OCI-LY3 (cell line): ENCODE measurements at regions not wholly inside any gene's neighbourhood (a gene's known extent, or its start where the extent isn't known, plus 50 kb on each side); places are given as distances from the start of the nearest gene placed in this dataset.
A peak's percentile ranks its signal among the peaks of the same experiment; 100 is the strongest.

Experiments used
- H2AFZ ChIP-seq: fragments of 200-600, 300-600 bp; shearing (Covaris generic); 2 replicates; pipeline ENCODE4 v1.6.0; 2014; ENCODE audit warnings: antibody characterized with exemption, low read depth, low read length
- H3K27ac ChIP-seq: fragments of 200-600, 300-600 bp; sonication (generic); 2 replicates; pipeline ENCODE4 v1.5.1; 2014; ENCODE audit warnings: mild to moderate bottlenecking, low read length, moderate library complexity, mixed read lengths
- H3K27me3 ChIP-seq: fragments of 200-600, 300-600 bp; sonication (generic); 2 replicates; pipeline ENCODE4 v1.6.1; 2014; ENCODE audit warnings: low read depth, low read length, mixed read lengths
- H3K36me3 ChIP-seq: fragments of 200-600, 300-600 bp; sonication (generic); replicated peaks from 2 replicates; pipeline ENCODE3; 2014; ENCODE audit warnings: low read depth, low read length, mixed read lengths
- H3K4me1 ChIP-seq: fragments of 300-600, 200-600 bp; sonication (generic); 2 replicates; pipeline ENCODE4 v1.6.1; 2014; ENCODE audit warnings: low read length, mixed read lengths
- H3K4me2 ChIP-seq: fragments of 200-600, 300-600 bp; sonication (generic); 2 replicates; pipeline ENCODE4 v1.6.1; 2014; ENCODE audit warnings: low read length, mixed read lengths
- H3K4me3 ChIP-seq: fragments of 300-600, 200-600 bp; sonication (generic); 2 replicates; pipeline ENCODE4 v1.5.1; 2014; ENCODE audit warnings: antibody characterized with exemption, mild to moderate bottlenecking, low read length, moderate library complexity
- H3K79me2 ChIP-seq: fragments of 300-600, 200-600 bp; shearing (Covaris generic); 2 replicates; pipeline ENCODE4 v1.6.1; 2014; ENCODE audit warnings: mild to moderate bottlenecking, low read length, mixed read lengths
- H3K9ac ChIP-seq: fragments of 300-600, 200-600 bp; shearing (Covaris generic); 2 replicates; pipeline ENCODE4 v1.6.0; 2014; ENCODE audit warnings: mild to moderate bottlenecking, low read length, moderate library complexity
- H3K9me3 ChIP-seq: fragments of 200-600, 300-600 bp; shearing (Covaris generic); 2 replicates; pipeline ENCODE4 v1.6.1; 2014; ENCODE audit warnings: low read length, mixed read lengths; ENCODE audit not compliant: insufficient read depth
- H4K20me1 ChIP-seq: fragments of 200-600, 300-600 bp; sonication (generic); 2 replicates; pipeline ENCODE4 v1.6.1; 2016; ENCODE audit warnings: low read length, mixed read lengths; ENCODE audit not compliant: insufficient read depth
- CTCF ChIP-seq: fragments of 200-600, 300-600 bp; sonication (generic); IDR thresholded peaks from 2 replicates; pipeline ENCODE4 v1.5.1; 2014; ENCODE audit warnings: antibody characterized with exemption, low read length, low read depth
- EZH2phosphoT487 ChIP-seq: fragments of 200-600 bp; shearing (Covaris generic); IDR thresholded peaks from 2 replicates; pipeline ENCODE4 v1.6.1; 2018; ENCODE audit warnings: antibody characterized with exemption, mixed run types, low read depth

GRCh38 chr2:217599906-217600305 is 402.9 kb downstream of the TNS1 start:
- no peak overlapping the region for H3K27ac ChIP-seq
- H3K36me3 ChIP-seq = no peaks in the 10 kb centered on the region
- H3K9ac ChIP-seq = no peak overlapping the region
- H2AFZ ChIP-seq = no peak overlapping the region
- H3K9me3 ChIP-seq = no peaks in the 10 kb centered on the region
- H3K4me1 ChIP-seq = no peaks in the 10 kb centered on the region
- no peaks in the 10 kb centered on the region for H3K79me2 ChIP-seq
- no peak overlapping the region for H3K4me3 ChIP-seq
- H3K4me2 ChIP-seq = no peak overlapping the region
- TF ChIP-seq EZH2phosphoT487 = no peak
- TF ChIP-seq CTCF = no peak
- H3K27me3 ChIP-seq = peaks cover 12% of the 10 kb centered on the region
- no peaks in the 10 kb centered on the region for H4K20me1 ChIP-seq

- Histone ChIP-seq H3K9ac (no peak overlapping the region), H3K79me2 (no peaks in the 10 kb centered on the region), H3K36me3 (no peaks in the 10 kb centered on the region), H4K20me1 (no peaks in the 10 kb centered on the region), H3K4me1 (peaks cover 12% of the 10 kb centered on the region), H3K9me3 (no peaks in the 10 kb centered on the region), H3K27ac (no peak overlapping the region), H3K4me3 (no peak overlapping the region), H3K4me2 (no peak overlapping the region), H3K27me3 (peaks cover 7% of the 10 kb centered on the region), H2AFZ (no peak overlapping the region)
- TF ChIP-seq CTCF (no peak), EZH2phosphoT487 (no peak)
These were observed 405.1 kb downstream of the TNS1 start for GRCh38 chr2:217597681-217598080.

DNA sequence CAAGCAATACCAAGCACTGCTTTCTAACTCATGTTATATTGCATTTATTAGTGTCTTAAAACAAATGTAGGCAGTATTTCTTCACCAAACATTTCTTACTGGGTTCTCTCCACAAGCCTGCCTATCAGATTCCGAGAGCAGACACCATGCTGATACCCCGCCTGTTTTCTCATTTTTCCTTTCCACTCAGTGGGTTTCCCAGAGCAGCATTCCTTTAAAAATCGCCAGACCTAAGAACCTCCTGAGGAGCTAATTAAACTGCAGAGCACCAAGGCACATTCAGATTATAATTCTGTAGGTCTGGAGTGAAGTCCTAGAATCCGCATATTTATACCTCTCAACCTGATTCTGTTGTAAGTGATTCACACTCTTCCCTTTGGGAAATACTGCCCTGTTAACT is 405.6 kb downstream of the TNS1 start:
- Histone ChIP-seq H3K4me2 (no peak overlapping the region), H3K9me3 (no peaks in the 10 kb centered on the region), H2AFZ (no peak overlapping the region), H3K36me3 (no peaks in the 10 kb centered on the region), H3K9ac (no peak overlapping the region), H3K79me2 (no peaks in the 10 kb centered on the region), H3K4me3 (no peak overlapping the region), H3K27ac (no peak overlapping the region), H4K20me1 (no peaks in the 10 kb centered on the region), H3K27me3 (peaks cover 7% of the 10 kb centered on the region), H3K4me1 (peaks cover 12% of the 10 kb centered on the region)
- TF ChIP-seq CTCF (no peak), EZH2phosphoT487 (no peak)

GRCh38 chr2:217593732-217594131 is 409.1 kb downstream of the TNS1 start:
- TF ChIP-seq EZH2phosphoT487 (no peak), CTCF (no peak)
- Histone ChIP-seq H3K4me2 (peak overlapping the region; percentile 34), H3K79me2 (no peaks in the 10 kb centered on the region), H3K4me3 (no peak overlapping the region), H2AFZ (no peak overlapping the region; the same call in 1 of the 2 replicates), H3K9ac (no peak overlapping the region), H4K20me1 (no peaks in the 10 kb centered on the region), H3K4me1 (peaks cover 12% of the 10 kb centered on the region), H3K9me3 (no peaks in the 10 kb centered on the region), H3K27ac (no peak overlapping the region), H3K36me3 (no peaks in the 10 kb centered on the region), H3K27me3 (peaks cover 4% of the 10 kb centered on the region)
